ENCODE measurements at regions not wholly inside any gene's neighbourhood (a gene's known extent, or its start where the extent isn't known, plus 50 kb on each side); places are given as distances from the start of the nearest gene placed in this dataset.

DNA sequence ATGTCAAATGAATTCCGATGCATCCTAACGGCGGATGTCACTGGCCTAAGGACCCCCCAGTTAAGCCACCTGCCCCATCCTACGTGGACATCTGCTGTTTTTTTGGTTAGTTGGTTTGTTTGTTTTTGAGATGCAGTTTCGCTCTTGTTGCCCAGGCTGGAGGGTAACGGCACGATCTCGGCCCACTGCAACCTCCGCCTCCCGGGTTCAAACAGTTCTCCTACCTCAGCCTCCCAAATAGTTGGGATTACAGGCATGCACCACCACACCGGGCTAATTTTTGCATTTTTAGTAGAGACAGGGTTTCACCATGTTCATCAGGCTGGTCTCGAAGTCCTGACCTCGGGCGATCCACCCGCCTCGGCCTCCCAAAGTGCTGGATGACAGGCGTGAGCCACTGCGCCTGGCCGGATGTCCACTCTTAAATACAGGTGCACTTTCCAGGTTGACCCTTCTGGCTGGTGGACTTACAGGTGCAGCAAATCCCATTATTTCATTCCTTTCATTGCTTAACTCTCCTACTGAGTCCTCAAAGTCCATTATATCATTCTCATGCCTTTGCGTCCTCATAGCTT is 206.2 kb downstream of the CRLF2 start:
- 88 to 92% (median 90%) methylated on average over 20 of the region's 20 CpGs for WGBS, 4 donors
- H3K9me3 ChIP-seq (replicated peaks in 1 of 3): no peaks in the 10 kb centered on the region
- intact Hi-C loops (cut with DNase I): no loop called here
- no peaks in the 10 kb centered on the region for H3K27me3 ChIP-seq
- no peak overlapping the region for H3K27ac ChIP-seq
- no peaks in the 10 kb centered on the region for H3K4me1 ChIP-seq (replicated peaks in 1 of 2)
- no peak overlapping the region for H3K4me3 ChIP-seq
- DNase-seq: no peak
- H3K36me3 ChIP-seq (replicated peaks in 1 of 2): no peaks in the 10 kb centered on the region
- TF ChIP-seq POLR2A (IDR thresholded peaks at IDR 0.05): no peak
- TF ChIP-seq, protein P1, sequence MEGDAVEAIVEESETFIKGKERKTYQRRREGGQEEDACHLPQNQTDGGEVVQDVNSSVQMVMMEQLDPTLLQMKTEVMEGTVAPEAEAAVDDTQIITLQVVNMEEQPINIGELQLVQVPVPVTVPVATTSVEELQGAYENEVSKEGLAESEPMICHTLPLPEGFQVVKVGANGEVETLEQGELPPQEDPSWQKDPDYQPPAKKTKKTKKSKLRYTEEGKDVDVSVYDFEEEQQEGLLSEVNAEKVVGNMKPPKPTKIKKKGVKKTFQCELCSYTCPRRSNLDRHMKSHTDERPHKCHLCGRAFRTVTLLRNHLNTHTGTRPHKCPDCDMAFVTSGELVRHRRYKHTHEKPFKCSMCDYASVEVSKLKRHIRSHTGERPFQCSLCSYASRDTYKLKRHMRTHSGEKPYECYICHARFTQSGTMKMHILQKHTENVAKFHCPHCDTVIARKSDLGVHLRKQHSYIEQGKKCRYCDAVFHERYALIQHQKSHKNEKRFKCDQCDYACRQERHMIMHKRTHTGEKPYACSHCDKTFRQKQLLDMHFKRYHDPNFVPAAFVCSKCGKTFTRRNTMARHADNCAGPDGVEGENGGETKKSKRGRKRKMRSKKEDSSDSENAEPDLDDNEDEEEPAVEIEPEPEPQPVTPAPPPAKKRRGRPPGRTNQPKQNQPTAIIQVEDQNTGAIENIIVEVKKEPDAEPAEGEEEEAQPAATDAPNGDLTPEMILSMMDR (IDR thresholded peaks at IDR 0.05): no peak

DNA sequence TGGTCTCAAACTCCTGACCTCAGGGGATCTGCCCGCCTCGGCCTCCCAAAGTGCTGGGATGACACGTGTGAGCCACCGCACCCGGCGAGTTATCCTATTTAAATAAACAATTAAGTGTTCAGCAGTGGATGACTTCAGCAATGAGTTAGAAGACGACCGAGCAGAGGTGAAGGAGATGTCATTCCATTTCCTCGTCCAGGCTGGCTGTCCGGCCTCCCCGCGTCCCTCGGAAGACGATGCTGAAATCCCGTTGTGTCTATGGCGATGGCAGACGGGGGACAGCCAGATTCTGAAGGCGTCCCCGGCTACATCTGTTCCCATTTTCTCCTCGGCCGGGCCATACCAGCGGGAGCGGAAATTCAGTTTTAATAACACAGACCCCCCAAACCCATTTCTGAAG is 209.8 kb downstream of the CRLF2 start:
- DNase-seq: no peak
- no peak overlapping the region for H3K4me3 ChIP-seq
- TF ChIP-seq POLR2A (IDR thresholded peaks at IDR 0.05): no peak
- TF ChIP-seq, protein P1 (IDR thresholded peaks at IDR 0.05): no peak
- WGBS, 4 donors: 78 to 86% (median 81%) methylated on average over 17 to 23 of the region's 23 CpGs
- H3K9me3 ChIP-seq (replicated peaks in 1 of 3): no peaks in the 10 kb centered on the region
- no peaks in the 10 kb centered on the region for H3K36me3 ChIP-seq (replicated peaks in 1 of 2)
- no peaks in the 10 kb centered on the region for H3K27me3 ChIP-seq
- H3K27ac ChIP-seq: no peak overlapping the region
- H3K4me1 ChIP-seq (replicated peaks in 1 of 2): no peaks in the 10 kb centered on the region
- intact Hi-C loops (cut with DNase I): no loop called here

DNA sequence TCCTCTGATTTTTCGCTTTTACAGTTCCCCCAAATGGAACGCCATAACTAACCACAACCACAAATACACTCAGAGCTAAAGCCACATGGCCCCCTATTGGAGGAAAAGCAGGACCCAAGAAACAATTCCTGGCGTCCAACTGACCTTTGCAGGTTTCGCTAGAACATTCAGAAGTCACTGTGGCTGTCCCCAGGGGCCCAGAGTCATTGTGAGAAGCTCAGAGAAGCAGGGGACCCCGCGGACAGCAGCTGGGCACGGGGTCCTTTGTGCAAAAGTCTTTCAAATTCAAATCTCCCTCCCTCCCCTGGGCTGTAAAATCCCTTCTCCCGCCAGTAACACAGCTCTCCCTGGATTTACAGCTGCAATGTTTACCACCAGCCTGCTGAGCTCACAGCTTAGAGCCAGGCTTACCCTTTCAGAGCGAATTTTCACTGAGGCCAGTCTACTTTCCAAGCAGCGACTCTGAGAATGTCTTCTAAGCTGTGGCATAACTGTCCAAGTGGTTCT is 214.8 kb downstream of the CRLF2 start:
- H3K36me3 ChIP-seq (replicated peaks in 1 of 2): no peaks in the 10 kb centered on the region
- TF ChIP-seq, protein P1 (IDR thresholded peaks at IDR 0.05): no peak
- no peak for TF ChIP-seq POLR2A (IDR thresholded peaks at IDR 0.05)
- H3K27ac ChIP-seq: no peak overlapping the region
- intact Hi-C loops (cut with DNase I): no loop called here
- no peak overlapping the region for H3K4me3 ChIP-seq
- WGBS, 4 donors: 14 to 26% (median 22%) methylated on average over 10 of the region's 10 CpGs
- DNase-seq: no peak
- H3K4me1 ChIP-seq (replicated peaks in 1 of 2): no peaks in the 10 kb centered on the region
- no peaks in the 10 kb centered on the region for H3K9me3 ChIP-seq (replicated peaks in 1 of 3)
- H3K27me3 ChIP-seq: no peaks in the 10 kb centered on the region

- intact Hi-C loops (cut with DNase I): no loop called here
- no peak overlapping the region for H3K4me3 ChIP-seq
- 72 to 89% (median 84%) methylated on average over 2 of the region's 2 CpGs for WGBS, 4 donors
- H3K27ac ChIP-seq: no peak overlapping the region
- H3K36me3 ChIP-seq (replicated peaks in 1 of 2): no peaks in the 10 kb centered on the region
- TF ChIP-seq, protein P1 (IDR thresholded peaks at IDR 0.05): no peak
- no peak for TF ChIP-seq POLR2A (IDR thresholded peaks at IDR 0.05)
- DNase-seq: no peak
- no peaks in the 10 kb centered on the region for H3K9me3 ChIP-seq (replicated peaks in 1 of 3)
- no peaks in the 10 kb centered on the region for H3K4me1 ChIP-seq (replicated peaks in 1 of 2)
- H3K27me3 ChIP-seq: no peaks in the 10 kb centered on the region
Observed at GRCh38 chrX:994780-995179, 217.7 kb downstream of the CRLF2 start.

Data from adrenal gland (tissue), 9 donors.